NCI-H187 (cell line): ENCODE measurements at regions not wholly inside any gene's neighbourhood (a gene's known extent, or its start where the extent isn't known, plus 50 kb on each side); places are given as distances from the start of the nearest gene placed in this dataset.
"Not testable (repeated sequence)": the region's sequence is repeated elsewhere in the genome, so short reads cannot be mapped to it uniquely, and the experiment has no call there.

Experiments used
- DNase-seq, 2 experiments: peaks; one replicate each; lab custom pipeline; 2025; lab: John Stamatoyannopoulos, UW

GRCh38 chr13:76659074-76659473, 227.1 kb downstream of the KCTD12 start:
- not testable (repeated sequence) for DNase-seq

GRCh38 chr13:76656500-76656899, 229.7 kb downstream of the KCTD12 start:
- DNase-seq = no peak

GRCh38 chr13:76656056-76656455, 230.1 kb downstream of the KCTD12 start:
- DNase-seq = no peak

DNA sequence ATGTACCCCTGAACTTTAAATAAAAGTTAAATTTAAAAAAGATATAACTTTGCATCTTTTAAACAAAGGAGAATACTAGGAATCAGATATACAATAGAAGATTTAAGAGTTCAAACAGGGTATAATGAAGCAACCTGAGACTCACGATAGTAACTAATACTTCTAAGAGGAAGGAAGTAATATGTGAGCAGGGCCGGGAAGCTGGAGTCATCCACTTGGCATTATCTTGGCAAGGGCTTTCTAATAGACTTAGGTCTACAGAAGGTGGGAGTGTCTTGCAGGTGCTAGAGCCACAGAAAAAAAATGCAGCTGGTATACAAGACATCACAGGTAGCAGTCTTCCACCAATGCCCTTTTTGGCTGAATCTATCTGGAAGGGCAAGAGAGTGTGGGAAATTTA, 231.9 kb downstream of the KCTD12 start:
- DNase-seq = no peak

- DNase-seq = no peak
Observed at GRCh38 chr13:76651286-76651685, 234.9 kb downstream of the KCTD12 start.

- DNase-seq = no peak
Observed at GRCh38 chr13:76647550-76647949, 238.7 kb downstream of the KCTD12 start.

- no peak for DNase-seq
Observed at GRCh38 chr13:76646946-76647345, 239.3 kb downstream of the KCTD12 start.

- no peak for DNase-seq
Observed at GRCh38 chr13:76645632-76646031, 240.6 kb downstream of the KCTD12 start.

DNA sequence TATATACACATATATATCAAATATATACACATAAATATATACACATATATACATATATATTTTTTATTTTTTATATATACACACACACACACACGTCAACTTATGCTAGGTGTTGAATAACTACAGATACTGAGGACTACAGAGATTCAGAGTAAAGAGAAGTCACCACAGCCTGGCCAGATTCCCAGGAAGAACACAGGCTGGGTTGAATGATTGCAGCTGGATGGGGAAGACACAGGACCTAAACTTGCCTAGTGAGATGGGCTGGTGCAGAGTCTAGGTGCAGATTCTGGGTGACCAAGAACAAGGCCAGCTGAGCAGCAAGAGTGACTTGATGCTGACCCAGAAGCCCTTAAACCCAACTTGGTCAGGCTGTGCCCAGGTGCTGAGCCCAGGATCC, 241.3 kb downstream of the KCTD12 start:
- no peak for DNase-seq

DNA sequence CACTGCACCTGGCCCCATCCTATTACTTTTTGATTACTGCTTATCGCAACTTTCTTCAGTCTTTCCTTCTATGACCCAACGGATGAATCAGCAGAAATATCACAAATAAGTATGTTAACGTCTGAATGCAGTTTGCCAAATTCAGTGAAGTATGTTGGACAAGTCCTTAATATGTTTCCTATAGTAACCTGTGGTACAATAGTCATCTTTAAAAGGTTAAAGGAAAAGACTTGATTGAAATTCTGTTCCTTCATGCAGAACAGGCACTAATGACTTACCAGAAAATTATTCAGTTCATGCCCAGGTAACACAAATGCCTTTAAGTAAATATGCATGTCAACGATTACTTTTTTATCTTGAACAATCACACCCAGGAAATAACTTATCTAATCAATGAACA, 242.6 kb downstream of the KCTD12 start:
- no peak for DNase-seq

DNA sequence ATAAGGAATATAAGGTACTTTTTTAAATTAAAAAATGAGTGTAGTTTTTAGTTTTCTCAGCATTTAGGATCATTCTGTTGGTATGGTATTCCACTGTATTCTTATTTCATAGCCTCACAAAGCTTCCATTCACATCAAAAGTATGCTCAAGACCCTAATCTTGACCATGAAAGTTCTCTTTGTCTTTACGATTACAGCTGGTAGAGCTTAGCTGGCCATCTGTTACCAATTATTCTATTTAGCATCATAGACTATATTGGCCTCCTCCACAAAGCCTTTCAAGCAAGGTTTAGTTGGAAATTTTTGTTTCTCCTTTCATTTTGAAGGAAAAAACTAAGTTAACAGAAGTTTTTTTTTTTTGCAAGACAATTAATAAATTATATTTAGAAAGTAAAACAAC, 245.1 kb downstream of the KCTD12 start:
- no peak for DNase-seq

DNA sequence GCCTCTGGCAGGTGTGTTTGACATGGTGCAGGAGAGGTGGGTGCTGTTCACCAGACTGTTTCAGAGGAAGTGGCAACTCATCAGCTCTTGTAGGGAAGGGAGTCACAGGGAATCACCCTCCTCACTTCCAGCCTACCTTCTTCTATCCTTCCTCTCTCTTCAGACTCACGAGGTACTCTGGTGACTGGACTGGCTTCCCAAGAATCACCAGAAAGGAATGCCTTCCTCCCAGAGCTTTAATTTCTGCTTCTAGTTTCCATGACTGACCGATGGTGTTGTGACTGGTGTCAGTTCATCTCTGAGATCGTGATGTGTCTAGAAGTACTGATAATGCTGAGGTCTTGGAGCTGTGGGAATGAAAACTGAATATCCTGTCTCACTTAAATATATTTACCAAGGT, 247.3 kb downstream of the KCTD12 start:
- DNase-seq = no peak

- DNase-seq = no peak
Observed at GRCh38 chr13:76638181-76638580, 248.0 kb downstream of the KCTD12 start.

DNA sequence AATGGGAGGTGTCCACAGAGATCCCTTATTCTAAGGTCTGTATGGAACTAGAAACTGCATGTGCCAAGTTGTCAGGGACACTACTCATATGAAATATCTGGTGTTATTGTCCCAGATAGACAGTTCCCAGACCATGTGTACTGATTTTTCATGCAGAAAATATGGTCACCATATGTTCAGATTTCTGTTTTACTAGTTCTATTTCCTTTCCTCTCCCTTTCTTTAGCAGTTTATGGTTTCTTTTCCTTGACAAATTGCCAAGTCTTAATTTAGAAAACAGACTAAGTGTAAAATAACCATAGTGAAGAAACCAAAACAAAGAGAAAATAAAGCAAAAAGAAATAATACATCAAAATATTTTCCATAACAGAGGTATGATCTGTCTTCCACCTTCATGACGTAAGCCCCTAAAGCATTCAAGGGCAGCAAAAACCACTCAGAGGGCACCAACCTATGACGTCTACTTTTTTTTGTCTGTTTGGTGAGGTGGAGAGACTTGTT, 248.5 kb downstream of the KCTD12 start:
- DNase-seq = no peak

DNA sequence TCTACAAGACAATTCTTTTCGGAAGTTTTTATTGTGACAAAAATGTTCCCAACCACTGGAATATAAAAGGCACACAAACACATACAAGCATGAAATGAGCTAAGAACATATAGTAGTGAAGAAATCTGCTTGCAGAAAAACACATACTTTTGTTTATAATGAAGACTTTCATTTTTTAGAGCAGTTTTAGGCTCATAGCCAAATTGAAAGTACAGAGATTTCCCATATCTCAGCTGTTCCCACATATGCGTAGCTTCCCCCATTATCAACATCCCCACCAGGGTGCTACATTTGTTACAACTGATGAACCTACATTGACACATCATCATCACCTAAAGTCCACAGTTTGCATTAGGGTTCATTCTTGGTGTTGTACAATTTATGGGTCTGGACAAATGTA, 249.4 kb downstream of the KCTD12 start:
- no peak for DNase-seq

DNA sequence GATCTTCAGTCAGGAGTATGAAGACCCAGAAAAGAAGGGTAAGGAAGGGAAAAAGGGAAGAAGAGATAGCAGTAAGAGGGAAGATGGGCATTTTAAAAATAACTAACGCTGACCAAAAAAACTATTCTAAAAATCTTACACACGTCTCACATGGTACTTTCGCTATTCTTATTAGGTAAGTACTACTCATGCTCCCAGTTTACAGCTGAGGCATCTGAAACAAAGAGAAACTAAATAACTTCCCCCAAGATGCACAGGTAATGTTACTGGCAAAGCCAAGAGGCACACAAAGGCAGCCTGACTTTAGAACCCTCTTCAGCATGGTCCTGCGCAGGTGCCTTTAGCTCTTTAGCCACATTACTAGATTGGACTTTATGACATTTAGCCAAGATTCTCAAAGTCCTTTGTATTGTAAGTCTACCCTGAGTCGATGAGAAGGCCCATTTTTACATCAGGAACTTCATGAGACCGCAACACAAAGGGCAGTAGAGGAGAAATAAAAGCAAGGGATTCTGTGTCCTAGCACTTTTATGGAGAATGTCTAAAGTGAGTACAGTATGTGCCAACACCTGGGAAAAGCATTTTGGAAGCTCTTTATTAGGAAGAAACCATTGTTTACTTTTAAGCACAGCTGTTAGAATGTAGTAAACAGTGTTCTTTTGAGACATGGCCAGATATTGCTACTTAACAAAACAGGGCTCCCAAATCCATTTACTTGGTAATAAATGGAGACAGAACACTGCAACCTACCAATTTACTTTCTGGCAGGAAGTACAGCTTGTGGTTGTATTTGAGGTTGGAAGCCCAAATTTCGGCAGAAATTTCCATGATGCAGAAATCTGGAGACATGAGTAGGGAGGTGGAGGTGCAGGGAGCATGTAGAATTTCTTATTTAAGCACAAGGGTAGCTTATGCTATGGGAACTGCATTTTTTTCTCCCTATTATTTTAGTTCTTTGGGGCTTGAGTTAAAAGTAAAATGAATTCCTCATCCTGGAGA, 250.7 kb downstream of the KCTD12 start:
- DNase-seq = no peak

DNA sequence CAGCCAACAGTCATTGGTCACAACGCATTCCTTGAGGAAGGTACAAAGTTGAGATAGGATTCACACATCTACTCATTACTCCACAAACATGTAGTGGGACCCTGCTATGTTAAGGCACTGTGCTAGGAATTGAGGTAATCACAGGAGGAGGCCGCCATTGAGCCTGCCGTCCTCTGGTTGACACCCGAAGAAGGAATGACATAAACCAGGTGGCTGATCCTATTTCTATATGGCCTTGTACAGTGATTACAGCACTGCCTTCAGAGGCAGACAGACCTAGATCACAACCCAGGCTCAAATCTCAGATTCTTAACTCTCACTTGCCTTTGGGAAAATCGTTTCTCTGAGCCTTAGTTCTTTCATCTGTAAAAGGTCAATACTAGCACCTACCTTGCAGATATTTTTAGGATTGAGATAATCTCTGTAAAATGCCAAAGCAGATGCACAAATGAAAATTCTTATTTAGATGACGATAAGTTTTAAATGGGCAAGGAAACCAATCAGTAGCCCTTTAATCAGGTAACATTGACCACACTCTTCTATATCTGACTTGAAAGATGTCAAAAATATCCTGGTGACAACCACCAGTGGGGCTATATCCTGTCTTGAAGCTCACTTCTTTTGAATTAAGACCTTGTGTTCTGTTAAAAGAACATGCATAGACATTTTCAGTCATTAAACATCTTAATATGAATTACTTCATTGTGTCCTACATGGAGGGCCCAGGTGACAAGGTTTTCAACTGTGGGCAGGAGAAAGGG, 251.6 kb downstream of the KCTD12 start:
- no peak for DNase-seq

- no peak for DNase-seq
Observed at GRCh38 chr13:76632401-76633044, 253.7 kb downstream of the KCTD12 start.

DNA sequence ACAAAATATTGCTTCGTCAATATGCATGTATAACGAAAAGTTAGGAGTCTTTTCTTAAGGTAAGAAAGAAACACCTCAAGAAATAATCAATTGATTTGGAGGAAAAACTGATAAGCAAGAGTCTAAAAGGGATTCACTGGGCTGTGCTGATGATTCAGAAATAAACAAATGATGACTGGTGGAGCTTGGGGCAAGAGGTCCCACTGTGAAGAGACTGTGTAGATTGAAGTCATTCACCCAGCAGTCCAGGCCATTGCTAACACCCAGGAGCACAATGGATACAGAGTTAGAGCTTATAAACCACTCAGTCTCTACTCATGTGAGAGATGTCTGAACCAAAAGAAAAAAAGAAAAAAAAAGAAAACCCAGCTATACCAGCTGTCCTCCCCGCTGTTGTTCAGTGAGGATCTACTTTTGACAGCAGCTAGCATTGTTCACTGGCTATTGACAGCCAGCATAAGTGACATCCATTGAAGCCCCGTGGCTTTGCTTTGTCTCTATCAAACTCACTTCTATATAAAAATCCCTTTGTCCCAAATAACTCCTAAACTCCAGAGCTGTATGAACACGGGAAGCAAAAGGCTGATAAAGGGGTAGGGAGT, 255.5 kb downstream of the KCTD12 start:
- no peak for DNase-seq

DNA sequence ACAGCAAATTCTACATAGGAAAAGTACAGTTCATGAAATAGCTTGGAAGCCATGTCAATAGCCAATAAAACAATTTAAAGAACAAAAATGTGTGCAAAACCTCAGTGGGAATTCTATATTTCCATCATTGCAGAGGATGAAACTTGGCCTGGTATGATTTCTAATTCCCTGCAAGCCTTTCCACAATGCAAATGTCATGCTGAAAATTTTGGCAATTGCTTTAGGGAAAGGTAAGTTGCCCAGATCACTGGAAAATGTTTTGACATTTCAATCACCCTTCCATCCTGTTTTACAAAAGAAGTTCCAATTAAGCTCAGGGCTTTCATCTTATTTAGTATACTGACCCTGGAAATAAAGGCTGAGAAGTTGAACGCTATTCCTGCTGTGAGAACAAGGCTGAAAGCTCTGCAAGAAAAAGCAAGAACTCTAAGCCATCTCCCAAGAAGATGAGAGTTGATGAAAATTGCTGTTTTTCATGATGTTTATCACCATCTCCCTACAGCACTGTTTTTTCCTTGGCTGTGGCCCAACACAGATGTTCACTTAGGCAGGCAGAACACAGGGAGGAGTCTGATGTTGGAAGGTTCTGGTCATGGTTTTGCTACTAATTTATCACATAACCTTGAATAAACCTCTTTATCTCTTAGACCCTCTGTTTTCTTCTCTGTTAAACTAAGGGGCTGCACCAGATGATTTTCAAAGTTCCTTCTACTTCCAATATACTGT, 263.7 kb downstream of the KCTD12 start:
- DNase-seq = no peak

- no peak for DNase-seq
Observed at GRCh38 chr13:76621705-76622104, 264.5 kb downstream of the KCTD12 start.
